GM19023 (cell line): ENCODE measurements at regions not wholly inside any gene's neighbourhood (a gene's known extent, or its start where the extent isn't known, plus 50 kb on each side); places are given as distances from the start of the nearest gene placed in this dataset.
"Not testable (repeated sequence)": the region's sequence is repeated elsewhere in the genome, so short reads cannot be mapped to it uniquely, and the experiment has no call there.

Experiments
- ATAC-seq: cut with Tn5 transposase; IDR thresholded peaks from one replicate; pipeline ENCODE4 v1.9.1; 2021; ENCODE audit warnings: mild to moderate bottlenecking, moderate library complexity; ENCODE audit not compliant: unreplicated experiment

- no peak for ATAC-seq
Measured at GRCh38 chr3:158882445-158882844, 80.6 kb downstream of the MFSD1 start.

- no peak for ATAC-seq
Measured at GRCh38 chr3:158896729-158897128, 94.9 kb downstream of the MFSD1 start.

- no peak for ATAC-seq
Measured at GRCh38 chr3:158906749-158907148, 104.9 kb downstream of the MFSD1 start.

GRCh38 chr3:158908187-158908734, 106.4 kb downstream of the MFSD1 start:
- no peak for ATAC-seq

GRCh38 chr3:158909870-158910269, 108.0 kb downstream of the MFSD1 start:
- no peak for ATAC-seq

GRCh38 chr3:158911586-158911985, 109.7 kb downstream of the MFSD1 start:
- no peak for ATAC-seq

GRCh38 chr3:158912188-158912587, 110.3 kb downstream of the MFSD1 start:
- ATAC-seq: no peak

GRCh38 chr3:158912621-158913020, 110.8 kb downstream of the MFSD1 start:
- ATAC-seq: no peak

GRCh38 chr3:158916111-158916510, 114.3 kb downstream of the MFSD1 start:
- no peak for ATAC-seq

- ATAC-seq: peak; percentile 89
Measured at GRCh38 chr3:158918008-158918407, 116.2 kb downstream of the MFSD1 start.

GRCh38 chr3:158918451-158918850, 116.6 kb downstream of the MFSD1 start:
- ATAC-seq: no peak

GRCh38 chr3:158920371-158920770, 118.5 kb downstream of the MFSD1 start:
- no peak for ATAC-seq

- ATAC-seq: no peak
Measured at GRCh38 chr3:158925021-158925420, 123.2 kb downstream of the MFSD1 start.

- no peak for ATAC-seq
Measured at GRCh38 chr3:158925828-158926494, 124.1 kb downstream of the MFSD1 start.

- no peak for ATAC-seq
Measured at GRCh38 chr3:158935846-158936245, 134.0 kb downstream of the MFSD1 start.

- no peak for ATAC-seq
Measured at GRCh38 chr3:158936530-158937113, 134.8 kb downstream of the MFSD1 start.

GRCh38 chr3:158950178-158950901, 148.5 kb downstream of the MFSD1 start:
- no peak for ATAC-seq

GRCh38 chr3:158953131-158953530, 151.3 kb downstream of the MFSD1 start:
- no peak for ATAC-seq

- ATAC-seq: no peak
Measured at GRCh38 chr3:158954420-158954819, 152.6 kb downstream of the MFSD1 start.

- ATAC-seq: not testable (repeated sequence)
Measured at GRCh38 chr3:158957777-158958176, 155.9 kb downstream of the MFSD1 start.

GRCh38 chr3:158958873-158959272, 157.0 kb downstream of the MFSD1 start:
- ATAC-seq: no peak

- no peak for ATAC-seq
Measured at GRCh38 chr3:158961471-158961870, 159.6 kb downstream of the MFSD1 start.
